ENCODE measurements at regions not wholly inside any gene's neighbourhood (a gene's known extent, or its start where the extent isn't known, plus 50 kb on each side); places are given as distances from the start of the nearest gene placed in this dataset.
A peak's percentile ranks its signal among the peaks of the same experiment; 100 is the strongest.
"Not testable (repeated sequence)": the region's sequence is repeated elsewhere in the genome, so short reads cannot be mapped to it uniquely, and the experiment has no call there.

DNA sequence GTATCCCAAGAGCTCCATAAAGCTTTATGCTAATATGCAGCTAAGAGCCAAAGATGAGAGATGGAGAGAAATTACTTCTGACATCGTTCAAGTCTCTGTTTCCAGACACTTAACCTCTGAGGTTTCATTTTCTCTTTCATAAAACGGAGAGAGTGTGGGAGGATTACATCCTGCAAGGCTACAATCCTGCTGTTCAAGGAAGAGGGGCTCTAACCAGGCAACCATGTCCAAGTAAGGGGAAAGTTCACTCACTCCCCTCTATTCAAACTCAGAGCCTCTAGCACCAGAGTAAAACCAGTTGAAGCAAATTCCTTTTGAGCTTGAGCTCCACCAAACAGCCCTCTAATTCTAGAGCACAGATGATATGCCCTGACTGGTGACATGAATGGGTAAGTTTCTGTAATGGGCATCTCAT, 397.4 kb downstream of the NPIPA8 start:
- no peak for DNase-seq (ENCODE audit: low spot score)

DNA sequence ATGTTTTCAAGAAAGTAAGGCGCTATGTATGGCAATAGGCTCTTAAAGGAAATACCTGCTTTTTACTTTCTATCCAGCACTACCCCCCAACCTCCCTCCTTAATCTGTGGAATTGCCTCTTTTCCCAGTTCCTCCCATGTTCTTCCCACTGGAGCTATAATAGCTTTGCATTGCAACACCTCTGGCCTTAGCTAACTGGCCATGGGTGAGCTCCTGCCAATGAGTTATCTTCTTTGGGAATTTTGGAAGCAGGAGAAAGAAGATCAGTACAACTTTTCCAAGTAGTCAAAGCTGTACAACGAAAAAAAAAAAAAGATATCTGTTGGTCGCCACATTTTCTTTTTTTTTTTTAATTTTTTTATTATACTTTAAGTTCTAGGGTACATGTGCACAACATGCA, 398.0 kb downstream of the NPIPA8 start:
- DNase-seq (ENCODE audit: low spot score) = no peak

DNA sequence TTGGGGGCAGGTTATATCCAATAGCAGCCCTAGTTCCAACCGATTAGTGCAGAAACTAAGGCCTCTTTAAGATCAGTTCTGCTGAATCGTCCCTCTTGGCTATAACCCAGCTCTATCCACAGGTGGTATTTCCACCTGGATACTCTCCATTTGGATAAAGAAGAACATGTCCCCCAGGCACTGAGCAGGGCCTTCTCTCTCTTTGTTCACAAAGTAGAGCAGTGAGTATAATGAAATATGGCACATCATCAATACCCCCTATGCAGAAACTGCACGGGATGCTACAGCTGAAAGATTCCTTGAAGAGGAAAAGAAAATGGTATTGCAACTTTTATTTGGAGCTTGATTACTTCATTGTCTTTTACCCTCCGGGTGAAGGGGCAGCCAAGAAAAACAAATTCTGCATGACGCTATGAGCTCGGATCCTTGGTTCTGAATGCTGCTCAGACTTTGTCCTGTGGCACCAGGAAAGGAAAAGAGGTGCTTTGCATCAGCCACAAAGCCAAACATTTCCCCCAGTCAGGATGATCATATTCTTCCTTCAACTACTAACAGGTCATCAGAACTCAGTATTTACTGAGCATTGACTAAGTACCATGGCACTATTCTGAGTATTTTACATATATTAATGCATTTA, 399.7 kb downstream of the NPIPA8 start:
- DNase-seq (ENCODE audit: low spot score) = no peak

DNA sequence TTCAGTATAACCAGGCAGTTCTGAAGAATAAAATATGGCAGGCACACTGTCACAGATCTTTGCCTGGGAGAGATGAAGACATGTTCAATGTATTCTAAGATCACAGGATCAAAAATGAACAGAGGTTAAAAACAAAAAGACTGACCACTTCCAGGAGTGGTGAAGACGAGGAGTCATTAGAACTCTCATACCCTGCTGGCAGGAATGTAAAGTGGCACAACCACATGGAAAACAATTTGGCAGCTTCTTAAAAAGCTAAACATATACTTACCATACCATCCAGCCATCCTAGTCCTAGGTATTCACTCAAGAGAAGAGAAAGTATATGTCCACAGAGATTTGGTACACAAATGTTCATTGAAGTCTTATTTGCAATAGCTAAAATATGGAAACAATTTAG, 406.3 kb downstream of the NPIPA8 start:
- DNase-seq (ENCODE audit: low spot score) = no peak

DNA sequence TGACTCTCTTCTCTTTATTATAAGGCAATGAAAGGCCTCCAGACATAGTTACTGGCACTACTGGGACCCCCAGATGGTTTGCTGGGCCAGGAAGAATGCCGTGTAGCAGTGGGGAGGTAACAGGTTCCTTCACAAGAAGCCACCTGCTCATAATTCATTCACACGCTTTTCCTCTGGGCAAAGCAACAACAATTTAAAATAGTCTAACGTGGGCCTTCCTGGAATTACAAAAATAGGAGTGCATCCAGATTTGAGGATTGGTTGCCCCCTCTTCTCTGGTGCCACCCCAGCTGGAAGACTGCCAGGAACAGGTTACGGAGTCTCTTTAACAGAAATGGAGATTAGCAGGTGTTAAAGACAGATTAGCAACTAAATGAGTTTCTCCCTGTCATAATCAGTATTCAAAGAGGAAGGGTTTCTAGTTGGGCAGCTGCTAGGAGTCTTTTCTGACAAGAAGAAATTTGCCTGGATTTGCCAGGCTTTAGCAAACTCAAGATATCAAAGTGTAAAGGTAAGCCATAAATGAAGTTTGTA, 409.6 kb downstream of the NPIPA8 start:
- no peak for DNase-seq (ENCODE audit: low spot score)

DNA sequence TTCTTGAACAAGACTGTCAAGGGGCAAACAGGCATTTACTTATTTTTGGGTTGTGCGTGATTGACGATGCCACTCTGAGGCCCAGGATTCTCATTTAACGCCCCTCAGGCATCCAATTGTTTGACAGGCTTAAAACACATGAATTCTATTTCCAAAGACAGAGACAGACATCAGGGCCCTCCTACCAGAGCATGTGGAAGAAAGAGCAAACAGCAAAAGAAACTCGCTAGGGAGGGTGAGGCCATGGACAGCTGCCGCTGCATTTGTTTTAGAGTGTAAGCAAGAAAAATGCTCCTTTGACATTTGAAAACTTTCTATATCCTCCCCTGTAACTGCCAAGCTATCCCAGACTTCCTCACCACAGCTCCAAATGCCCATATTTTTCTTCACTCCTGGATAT, 410.1 kb downstream of the NPIPA8 start:
- no peak for DNase-seq (ENCODE audit: low spot score)

DNA sequence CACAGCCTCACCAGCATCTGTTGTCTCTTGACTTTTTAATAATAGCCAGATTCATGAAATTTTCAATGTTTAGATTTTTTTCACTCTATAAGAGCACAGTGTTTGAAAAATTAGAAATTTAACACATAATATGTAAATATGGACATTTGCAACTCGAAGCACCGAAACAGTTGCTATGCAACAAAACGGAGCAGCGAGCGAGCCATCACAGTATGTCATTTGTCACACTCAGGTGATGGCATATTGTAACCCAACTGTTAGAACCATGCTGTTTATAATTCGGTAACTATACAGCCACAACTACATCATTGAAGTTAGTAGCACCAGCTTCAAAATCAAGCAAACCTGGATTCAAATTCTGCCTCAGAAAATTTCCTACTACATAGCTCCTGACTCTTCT, 410.8 kb downstream of the NPIPA8 start:
- DNase-seq (ENCODE audit: low spot score) = no peak

DNA sequence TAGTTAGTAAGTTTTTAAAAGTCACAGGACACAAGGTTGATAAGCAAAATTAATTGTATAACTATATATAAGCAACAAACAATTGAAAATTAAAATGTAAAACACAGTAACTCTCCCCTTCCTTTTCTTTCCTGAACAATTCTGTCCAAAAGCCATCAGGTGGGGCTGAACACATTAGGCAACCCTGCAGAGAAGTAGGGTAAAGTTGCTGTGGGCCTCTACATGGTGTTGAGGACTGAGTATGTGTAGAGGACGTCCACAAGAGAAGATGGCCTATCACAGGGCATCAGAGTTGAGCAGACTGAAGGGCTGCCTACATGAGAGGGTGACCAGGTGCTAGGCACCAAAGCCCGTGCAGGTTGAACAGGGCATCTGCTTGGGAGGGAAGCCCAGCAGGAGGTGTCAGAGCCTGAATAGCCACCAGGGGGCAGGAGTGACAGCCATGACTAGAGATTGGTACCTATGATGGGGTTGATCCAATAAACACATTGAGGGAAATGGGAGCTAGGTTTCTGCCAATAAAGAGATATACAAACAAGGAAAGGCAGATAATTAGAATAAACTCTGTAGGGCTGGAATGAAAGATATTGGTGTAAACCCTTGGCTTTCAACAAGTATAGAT, 415.1 kb downstream of the NPIPA8 start:
- DNase-seq (ENCODE audit: low spot score) = peak; percentile 30

DNA sequence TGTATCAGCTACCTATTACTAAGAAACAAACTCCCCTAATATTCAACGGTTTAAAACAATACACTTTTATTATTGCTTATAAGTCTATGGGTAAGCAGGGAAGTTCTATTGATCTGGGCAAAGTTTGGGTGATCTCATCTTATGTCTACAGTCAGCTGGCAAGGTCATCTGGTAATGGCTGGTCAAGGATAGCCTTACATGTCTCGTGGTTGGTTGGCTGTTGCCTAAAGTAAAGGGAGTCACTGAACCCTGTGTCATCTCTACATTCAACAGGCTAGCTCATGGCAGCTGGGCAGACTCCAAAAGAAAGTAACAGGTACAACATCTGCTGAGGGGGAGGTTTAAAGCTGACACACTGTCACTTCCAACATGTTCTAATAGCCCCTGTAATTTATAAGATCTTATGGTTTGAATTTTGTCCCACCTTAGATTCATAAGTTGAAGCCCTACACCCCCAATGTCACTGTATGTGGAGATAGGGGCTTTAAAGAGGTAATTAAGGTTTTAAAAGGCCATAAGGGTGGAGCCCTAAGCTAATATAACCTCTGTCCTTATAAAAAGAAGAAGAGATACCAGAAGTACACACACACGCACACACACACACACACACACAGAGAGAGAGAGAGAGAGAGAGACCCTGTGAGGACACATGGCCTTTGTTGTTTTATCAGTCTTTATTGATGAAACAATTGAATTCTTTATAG, 419.1 kb downstream of the NPIPA8 start:
- no peak for DNase-seq (ENCODE audit: low spot score)

DNA sequence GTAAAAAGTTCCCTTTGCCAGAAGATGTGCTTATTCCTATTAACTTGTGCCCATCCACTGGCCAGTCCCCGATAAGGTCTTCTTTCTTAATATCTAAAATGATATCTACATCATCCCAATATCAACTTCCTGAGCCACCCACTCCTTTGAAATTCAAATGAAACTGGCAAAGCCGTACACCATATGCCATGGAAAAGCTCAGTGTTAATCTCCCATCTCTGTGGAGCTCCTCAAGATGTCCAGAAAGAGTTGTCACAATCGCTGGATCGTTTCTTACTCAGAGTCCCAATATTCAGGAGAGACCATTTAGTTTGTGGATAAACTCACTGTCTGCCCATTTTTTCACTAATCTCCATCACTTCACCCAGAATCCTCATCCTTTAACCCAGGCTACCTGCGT, 420.7 kb downstream of the NPIPA8 start:
- no peak for DNase-seq (ENCODE audit: low spot score)

DNA sequence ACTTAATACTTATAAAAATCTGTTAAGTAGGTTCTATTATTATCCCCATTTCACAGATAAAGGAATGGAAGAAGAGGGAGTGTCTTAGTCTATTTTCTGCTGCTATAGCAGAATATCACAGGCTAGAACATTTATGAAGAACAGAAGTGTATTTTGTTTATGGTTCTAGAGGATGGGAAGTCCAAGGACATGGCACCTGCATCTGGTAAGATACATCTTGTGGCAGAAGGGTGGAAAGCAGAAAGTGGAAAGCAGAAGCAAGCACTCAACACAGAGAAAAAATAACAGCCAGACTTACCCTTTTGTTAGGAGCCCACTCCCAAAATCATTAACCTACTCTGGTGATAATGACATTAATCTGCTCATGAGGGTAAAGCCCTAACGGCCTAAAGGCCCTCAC, 422.4 kb downstream of the NPIPA8 start:
- DNase-seq (ENCODE audit: low spot score) = no peak

DNA sequence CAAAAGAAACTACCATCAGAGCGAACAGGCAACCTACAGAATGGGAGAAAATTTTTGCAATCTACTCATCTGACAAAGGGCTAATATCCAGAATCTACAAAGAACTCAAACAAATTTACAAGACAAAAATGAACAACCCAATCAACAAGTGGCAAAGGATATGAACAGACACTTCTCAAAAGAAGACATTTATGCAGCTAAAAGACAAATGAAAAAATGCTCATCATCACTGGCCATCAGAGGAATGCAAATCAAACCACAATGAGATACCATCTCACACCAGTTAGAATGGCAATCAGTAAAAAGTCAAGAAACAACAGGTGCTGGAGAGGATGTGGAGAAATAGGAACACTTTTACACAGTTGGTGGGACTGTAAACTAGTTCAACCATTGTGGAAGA, 425.0 kb downstream of the NPIPA8 start:
- not testable (repeated sequence) for DNase-seq (ENCODE audit: low spot score)

DNA sequence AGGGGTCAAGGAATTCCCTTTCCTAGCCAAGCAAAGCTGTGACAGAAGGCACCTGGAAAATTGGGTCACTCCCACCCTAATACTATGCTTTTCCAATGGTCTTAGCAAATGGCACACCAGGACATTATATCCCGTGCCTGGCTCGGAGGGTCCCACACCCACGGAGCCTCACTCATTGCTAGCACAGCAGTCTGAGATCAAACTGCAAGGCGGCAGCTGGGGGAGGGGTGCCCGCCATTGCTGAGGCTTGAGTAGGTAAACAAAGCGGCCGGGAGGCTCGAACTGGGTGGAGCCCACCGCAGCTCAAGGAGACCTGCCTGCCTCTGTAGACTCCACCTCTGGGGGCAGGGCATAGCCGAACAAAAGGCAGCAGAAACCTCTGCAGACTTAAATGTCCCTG, 429.9 kb downstream of the NPIPA8 start:
- DNase-seq (ENCODE audit: low spot score) = not testable (repeated sequence)

DNA sequence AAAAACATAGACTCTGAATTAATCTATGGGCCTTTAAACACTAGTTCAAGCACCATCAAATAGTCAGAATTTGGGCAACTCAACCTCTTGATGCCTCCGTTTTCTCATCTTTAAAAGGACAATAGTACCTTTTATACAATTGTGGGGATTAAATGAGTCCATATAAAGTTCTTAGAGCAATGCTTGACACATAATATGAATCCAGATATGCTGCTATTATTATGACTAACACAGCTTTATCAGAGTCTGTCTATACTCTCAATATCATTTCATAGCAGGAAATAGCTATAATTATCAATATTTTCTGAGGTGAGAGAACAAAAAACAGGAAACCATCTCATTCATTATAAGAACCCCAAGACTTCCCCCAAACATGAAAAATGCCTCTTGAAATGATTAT, 430.5 kb upstream of the XYLT1 start:
- no peak for DNase-seq (ENCODE audit: low spot score)

DNA sequence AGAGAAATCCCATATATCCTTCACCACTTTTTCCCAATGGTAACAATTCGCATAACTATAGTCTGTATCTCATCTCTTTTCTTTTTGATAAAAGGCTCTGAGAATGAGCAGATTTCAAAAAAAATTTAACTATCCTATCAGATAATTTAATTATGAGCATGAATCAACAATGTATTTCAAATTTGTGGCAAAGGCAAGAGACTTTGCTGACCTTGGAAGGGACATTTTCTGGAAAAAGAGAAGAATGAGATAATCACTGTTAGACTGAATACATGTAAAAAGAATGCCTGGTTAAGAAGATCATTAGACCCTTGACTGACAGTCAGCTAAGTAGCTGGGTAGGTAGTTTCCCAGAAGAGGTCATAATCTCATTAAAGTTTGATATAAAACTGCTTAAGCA, 428.4 kb upstream of the XYLT1 start:
- no peak for DNase-seq (ENCODE audit: low spot score)

DNA sequence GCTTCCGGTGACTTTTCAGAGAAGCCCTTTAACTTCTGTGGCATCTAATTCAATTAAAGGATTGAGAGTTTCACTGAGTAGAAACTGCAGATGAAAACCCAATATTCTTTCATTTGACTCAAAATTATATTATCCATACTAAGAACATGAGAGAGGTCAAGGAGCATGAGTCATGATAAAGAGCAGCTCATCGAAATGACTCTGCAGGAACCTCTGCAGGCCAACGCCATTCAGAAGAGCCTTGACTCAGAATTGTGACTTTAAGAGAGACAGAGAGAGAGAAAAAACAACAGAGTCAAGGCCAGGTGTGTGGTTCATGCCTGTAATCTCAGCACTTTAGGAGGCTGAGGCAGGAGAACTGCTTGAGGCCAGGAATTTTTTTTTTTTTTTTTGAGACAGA, 417.2 kb upstream of the XYLT1 start:
- DNase-seq (ENCODE audit: low spot score) = no peak

DNA sequence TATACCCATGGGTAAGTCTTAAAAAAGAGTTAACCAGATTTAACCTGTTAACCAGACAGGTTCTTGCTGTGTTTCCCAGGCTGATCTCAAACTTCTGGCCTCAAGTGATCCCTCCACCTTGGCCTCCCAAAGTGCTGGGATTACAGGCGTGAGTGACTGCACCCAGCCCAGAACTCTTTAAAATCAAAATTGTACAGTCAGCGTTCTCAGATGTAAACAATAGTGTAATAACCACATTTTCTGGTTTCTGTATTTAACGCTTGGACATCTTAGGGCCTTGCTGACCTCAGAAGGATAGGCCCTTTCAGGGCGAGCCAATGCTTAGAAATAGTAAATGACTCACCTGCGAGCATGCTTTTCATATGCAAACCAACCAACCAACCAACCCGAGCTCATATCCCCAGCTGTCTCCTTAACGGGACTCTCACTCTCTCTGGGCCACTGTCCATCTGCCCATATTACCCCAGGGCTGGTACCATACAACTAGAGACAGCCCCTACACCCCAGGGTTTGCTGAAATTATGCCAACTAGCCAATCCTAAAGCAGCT, 415.0 kb upstream of the XYLT1 start:
- no peak for DNase-seq (ENCODE audit: low spot score)

DNA sequence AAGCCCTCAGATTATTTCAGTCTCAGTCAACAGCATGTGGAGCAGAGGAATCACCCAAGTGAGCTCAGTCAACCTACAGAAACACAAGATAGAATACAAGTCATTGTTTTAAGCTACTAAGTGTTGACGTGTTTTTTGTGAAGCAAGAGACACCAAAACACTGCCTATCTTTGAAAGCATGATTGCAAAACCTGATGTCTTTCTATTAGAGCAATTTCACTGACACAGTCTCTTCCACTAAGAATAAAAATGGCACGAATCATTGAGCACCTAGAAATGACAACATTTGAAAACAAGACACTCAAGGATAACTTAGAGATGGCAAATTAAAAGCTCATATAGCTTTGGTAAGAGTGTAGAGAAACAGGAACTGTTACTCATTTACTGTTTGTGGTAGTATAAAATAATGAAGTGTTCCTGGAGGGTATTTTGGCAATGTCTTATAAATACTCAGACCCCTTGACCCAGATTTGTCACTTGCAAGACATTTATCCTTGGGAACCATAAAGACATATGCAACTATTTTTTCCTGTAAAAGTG, 407.1 kb upstream of the XYLT1 start:
- DNase-seq (ENCODE audit: low spot score) = no peak

DNA sequence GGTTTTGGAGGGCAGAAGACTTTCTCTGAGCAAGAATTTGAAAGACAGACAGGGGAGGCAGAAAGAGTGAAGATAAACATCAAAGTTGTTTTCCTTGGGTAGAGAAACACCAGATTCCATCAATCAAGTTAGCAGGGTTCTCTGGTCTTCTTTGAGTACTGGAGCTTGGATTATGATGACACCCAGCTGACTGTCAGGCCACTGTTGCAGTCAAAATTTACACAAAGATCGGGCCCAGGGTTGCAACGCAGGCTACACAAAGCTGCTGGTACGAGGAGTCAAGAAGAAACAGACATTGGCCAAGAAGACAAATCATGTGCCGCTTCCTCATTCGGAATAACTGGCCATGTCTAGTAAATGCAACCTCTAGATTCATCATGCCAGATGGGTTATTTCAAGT, 396.2 kb upstream of the XYLT1 start:
- DNase-seq (ENCODE audit: low spot score) = no peak

DNA sequence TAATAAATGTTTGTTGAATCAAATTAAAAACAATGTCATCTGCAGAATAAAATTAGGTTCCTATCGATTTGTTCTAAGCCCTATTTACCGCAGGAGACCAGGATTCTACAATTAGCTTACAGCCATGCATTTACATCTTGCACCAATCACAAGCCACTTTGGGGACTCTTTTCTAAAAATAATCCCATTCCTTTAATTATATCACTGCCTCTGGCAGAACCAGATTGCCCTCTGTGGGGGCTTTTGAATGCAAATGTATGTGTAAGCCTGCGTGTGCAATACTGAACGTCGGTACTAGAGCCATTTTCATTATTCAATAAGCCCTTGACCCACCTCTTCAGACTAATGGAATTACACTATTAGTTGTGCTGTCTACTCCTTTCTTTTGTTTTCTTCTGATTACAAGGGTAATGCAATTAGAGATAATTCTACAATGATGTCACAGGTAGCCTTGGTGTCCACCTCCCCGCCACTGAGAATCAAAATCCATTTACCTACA, 391.3 kb upstream of the XYLT1 start:
- DNase-seq (ENCODE audit: low spot score) = no peak

DNA sequence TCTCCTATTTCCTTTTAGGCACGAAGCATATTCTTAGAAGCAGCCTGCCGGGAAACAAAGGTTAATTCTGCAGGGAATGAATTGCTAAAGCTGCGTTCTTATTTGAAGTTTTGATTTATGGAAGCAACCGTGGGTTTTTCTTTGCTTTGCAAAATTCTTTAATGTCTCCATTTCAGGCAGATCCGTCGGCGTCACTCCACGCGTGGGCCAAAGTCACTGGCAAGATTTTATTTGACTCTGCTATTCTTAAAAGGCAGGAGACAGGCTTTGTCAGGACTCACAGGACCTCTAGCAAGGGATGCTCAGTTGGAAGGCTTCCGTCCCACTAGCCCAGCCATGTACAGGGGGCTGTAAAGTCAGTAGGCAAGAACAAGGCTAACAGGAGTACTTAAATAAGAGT, 387.3 kb upstream of the XYLT1 start:
- no peak for DNase-seq (ENCODE audit: low spot score)

DNA sequence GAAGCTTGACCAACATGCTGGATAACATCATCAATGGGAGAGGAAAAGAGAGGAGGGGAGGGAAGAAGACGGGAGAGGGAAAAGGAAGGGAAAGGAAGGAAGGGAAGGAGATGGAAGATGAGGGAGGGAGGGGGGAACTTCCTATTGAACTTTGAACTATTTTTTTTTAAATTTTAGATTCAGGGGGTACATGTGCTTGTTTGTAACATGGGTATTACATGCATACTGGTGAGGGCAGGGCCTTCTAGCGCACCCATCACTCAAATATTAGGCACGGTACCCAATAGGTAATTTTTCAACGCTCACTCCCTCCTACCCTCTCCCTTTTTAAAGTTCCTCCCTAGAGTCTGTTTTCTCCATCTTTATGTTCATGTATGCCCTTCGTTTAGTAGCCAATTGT, 383.2 kb upstream of the XYLT1 start:
- DNase-seq (ENCODE audit: low spot score) = no peak

All from kidney capillary endothelial cell (primary cell).